ENCODE measurements at regions not wholly inside any gene's neighbourhood (a gene's known extent, or its start where the extent isn't known, plus 50 kb on each side); places are given as distances from the start of the nearest gene placed in this dataset.
A peak's percentile ranks its signal among the peaks of the same experiment; 100 is the strongest.

GRCh38 chr16:66043326-66043725 is 323.2 kb upstream of the CDH5 start:
- intact Hi-C loops (cut with DNase I; ENCODE audit: low total_unique reads): no loop called here
- H3K27ac ChIP-seq: no peak overlapping the region
- H3K27me3 ChIP-seq: no peaks in the 10 kb centered on the region
- no peak for DNase-seq (ENCODE audit: low spot score in 2 of 2)
- no peaks in the 10 kb centered on the region for H3K9me3 ChIP-seq
- TF ChIP-seq POLR2A (IDR thresholded peaks at IDR 0.05): no peak
- TF ChIP-seq POLR2AphosphoS5 (IDR thresholded peaks at IDR 0.05): no peak
- TF ChIP-seq, protein P1, sequence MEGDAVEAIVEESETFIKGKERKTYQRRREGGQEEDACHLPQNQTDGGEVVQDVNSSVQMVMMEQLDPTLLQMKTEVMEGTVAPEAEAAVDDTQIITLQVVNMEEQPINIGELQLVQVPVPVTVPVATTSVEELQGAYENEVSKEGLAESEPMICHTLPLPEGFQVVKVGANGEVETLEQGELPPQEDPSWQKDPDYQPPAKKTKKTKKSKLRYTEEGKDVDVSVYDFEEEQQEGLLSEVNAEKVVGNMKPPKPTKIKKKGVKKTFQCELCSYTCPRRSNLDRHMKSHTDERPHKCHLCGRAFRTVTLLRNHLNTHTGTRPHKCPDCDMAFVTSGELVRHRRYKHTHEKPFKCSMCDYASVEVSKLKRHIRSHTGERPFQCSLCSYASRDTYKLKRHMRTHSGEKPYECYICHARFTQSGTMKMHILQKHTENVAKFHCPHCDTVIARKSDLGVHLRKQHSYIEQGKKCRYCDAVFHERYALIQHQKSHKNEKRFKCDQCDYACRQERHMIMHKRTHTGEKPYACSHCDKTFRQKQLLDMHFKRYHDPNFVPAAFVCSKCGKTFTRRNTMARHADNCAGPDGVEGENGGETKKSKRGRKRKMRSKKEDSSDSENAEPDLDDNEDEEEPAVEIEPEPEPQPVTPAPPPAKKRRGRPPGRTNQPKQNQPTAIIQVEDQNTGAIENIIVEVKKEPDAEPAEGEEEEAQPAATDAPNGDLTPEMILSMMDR (IDR thresholded peaks at IDR 0.05): no peak
- no peak overlapping the region for H3K4me3 ChIP-seq
- no peaks in the 10 kb centered on the region for H3K4me1 ChIP-seq
- H3K36me3 ChIP-seq: no peaks in the 10 kb centered on the region

GRCh38 chr16:66042341-66042740 is 324.1 kb upstream of the CDH5 start:
- no peaks in the 10 kb centered on the region for H3K9me3 ChIP-seq
- no peak overlapping the region for H3K27ac ChIP-seq
- no peaks in the 10 kb centered on the region for H3K4me1 ChIP-seq
- H3K27me3 ChIP-seq: no peaks in the 10 kb centered on the region
- TF ChIP-seq, protein P1 (IDR thresholded peaks at IDR 0.05): no peak
- no peak for TF ChIP-seq POLR2A (IDR thresholded peaks at IDR 0.05)
- DNase-seq (ENCODE audit: low spot score in 2 of 2): no peak
- H3K36me3 ChIP-seq: no peaks in the 10 kb centered on the region
- no peak overlapping the region for H3K4me3 ChIP-seq
- intact Hi-C loops (cut with DNase I; ENCODE audit: low total_unique reads): no loop called here

DNA sequence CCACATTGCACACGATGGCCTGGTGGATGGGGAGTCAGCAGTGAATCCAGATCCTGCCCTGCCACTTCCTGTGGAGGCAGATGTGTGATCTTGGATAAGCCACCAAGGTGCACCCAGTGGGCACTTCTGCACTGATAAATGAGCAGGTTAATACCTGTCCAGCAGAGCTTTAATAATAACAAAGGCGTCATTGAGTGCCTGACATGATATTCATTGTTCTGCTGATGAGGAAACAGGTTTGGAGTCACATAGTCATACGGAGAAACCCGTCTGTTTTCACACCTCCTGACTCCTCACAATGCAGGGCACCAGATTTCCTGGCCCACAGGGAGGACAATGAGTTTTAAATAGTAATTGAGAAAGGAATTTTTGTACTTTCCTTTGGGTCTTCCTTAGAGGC is 324.6 kb upstream of the CDH5 start:
- Histone ChIP-seq H3K9me3 (no peaks in the 10 kb centered on the region), H3K36me3 (no peaks in the 10 kb centered on the region), H3K27ac (no peak overlapping the region), H3K4me1 (peaks cover 0 to 1% of the 10 kb centered on the region in 2 donors), H3K4me3 (no peak overlapping the region), H3K27me3 (no peaks in the 10 kb centered on the region)
- no peak for DNase-seq (ENCODE audit: low spot score in 2 of 2)
- intact Hi-C loops (cut with DNase I; ENCODE audit: low total_unique reads): no loop called here
- TF ChIP-seq, protein P1 (IDR thresholded peaks at IDR 0.05): no peak
- TF ChIP-seq POLR2AphosphoS5 (IDR thresholded peaks at IDR 0.05) (no peak), POLR2A (IDR thresholded peaks at IDR 0.05) (no peak)

DNA sequence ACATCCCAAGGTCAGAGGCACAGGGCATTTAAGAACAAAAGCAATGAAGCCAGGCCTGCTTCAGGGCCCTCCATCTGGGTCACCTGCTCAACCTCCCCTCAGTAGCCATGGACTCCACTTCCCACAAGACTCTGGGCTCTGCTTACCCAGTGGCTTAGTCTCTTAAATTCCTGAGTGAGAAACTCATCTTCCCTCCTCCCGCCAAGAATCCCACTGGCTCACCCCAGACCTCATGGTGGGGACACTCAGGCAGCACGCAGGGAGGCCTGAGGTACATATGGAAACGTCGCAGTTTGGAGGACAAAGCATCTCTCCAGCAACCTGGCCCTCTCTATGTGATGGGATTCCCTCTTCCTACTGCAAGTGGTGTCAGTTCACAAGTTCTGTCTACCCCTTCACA is 326.7 kb upstream of the CDH5 start:
- Histone ChIP-seq H3K9me3 (no peaks in the 10 kb centered on the region), H3K4me3 (no peak overlapping the region), H3K27me3 (no peaks in the 10 kb centered on the region), H3K27ac (no peak overlapping the region), H3K4me1 (peaks cover 0 to 4% of the 10 kb centered on the region in 2 donors), H3K36me3 (no peaks in the 10 kb centered on the region)
- no peak for DNase-seq (ENCODE audit: low spot score in 2 of 2)
- intact Hi-C loops (cut with DNase I; ENCODE audit: low total_unique reads): no loop called here
- TF ChIP-seq, protein P1 (IDR thresholded peaks at IDR 0.05): no peak
- TF ChIP-seq POLR2A (IDR thresholded peaks at IDR 0.05) (no peak), POLR2AphosphoS5 (IDR thresholded peaks at IDR 0.05) (no peak)

DNA sequence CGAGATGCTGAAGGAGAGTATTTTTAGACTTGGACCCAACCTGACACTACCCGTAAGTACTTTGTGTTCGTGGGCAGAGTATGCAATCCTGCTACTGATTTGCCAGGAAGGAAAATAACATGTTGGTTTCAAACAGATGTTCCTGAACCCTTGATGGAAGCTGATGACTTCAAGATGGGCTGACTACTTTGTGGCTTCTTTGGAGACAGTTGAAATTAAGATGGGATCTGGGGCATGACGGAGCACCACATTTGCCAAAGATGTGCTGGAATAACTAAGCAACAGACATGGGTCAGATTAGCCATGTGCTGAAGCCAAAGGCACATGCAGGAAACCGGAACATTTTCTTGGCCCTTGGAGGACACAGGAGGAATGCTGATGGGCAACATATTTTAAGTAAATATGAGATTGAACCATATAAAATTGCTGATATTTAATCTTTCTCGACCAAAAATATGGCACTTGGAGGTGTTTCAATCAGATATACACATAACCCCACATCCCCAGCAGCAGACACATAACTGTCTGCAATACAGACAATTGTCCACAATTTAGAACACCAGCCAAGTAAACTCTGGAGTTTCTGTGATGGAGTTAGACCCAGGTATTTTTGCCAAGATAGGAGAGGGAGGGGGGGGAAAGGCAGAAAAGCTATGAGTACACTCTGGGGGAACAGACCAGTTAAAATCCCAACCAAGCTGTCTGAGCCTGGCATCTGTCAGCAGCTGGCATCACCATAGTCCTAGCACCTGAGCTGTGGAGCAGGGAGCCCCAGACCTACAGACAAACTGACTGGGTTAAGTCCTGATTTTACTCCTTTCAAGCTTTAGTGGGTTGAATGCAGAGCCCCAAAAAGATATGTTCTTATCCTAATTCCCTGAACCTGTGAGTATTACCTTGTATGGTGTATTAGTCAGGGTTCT is 329.4 kb upstream of the CDH5 start:
- Histone ChIP-seq H3K9me3 (no peaks in the 10 kb centered on the region), H3K36me3 (no peaks in the 10 kb centered on the region), H3K27ac (peak overlapping the region; percentile 23 to 64), H3K4me1 (peaks cover 0 to 4% of the 10 kb centered on the region in 2 donors), H3K27me3 (no peaks in the 10 kb centered on the region), H3K4me3 (no peak overlapping the region)
- TF ChIP-seq POLR2A (IDR thresholded peaks at IDR 0.05): no peak
- peak; percentile 31 to 55 (median 39) for TF ChIP-seq POLR2AphosphoS5 (IDR thresholded peaks at IDR 0.05)
- intact Hi-C loops (cut with DNase I; ENCODE audit: low total_unique reads): no loop called here
- DNase-seq (ENCODE audit: low spot score in 2 of 2): peak in 1 of 2 donors; percentile 77

All from breast epithelium (tissue), 4 donors.